GM12891 (cell line): ENCODE measurements at regions not wholly inside any gene's neighbourhood (a gene's known extent, or its start where the extent isn't known, plus 50 kb on each side); places are given as distances from the start of the nearest gene placed in this dataset.
"Not testable (repeated sequence)": the region's sequence is repeated elsewhere in the genome, so short reads cannot be mapped to it uniquely, and the experiment has no call there.

Source experiments
- POLR2A ChIP-seq: IDR thresholded peaks from 2 replicates; pipeline ENCODE4 v1.6.1; 2011; ENCODE audit warnings: low read depth, low read length, control low read depth
- POLR2AphosphoS5 ChIP-seq: IDR thresholded peaks from 2 replicates; pipeline ENCODE4 v1.6.1; 2011; ENCODE audit warnings: low read depth, low read length, control low read depth
- SPI1 ChIP-seq: IDR thresholded peaks from 2 replicates; pipeline ENCODE4 v1.6.1; 2011; ENCODE audit warnings: low read depth, low read length, control low read depth
- TAF1 ChIP-seq: IDR thresholded peaks from 2 replicates; pipeline ENCODE4 v1.6.1; 2011; ENCODE audit warnings: low read depth, low read length, control low read depth

- TF ChIP-seq POLR2AphosphoS5, TAF1, POLR2A, SPI1: not testable (repeated sequence)
These were observed 143.5 kb upstream of the PDE4B start for GRCh38 chr1:65649185-65649584.
